ENCODE measurements at regions not wholly inside any gene's neighbourhood (a gene's known extent, or its start where the extent isn't known, plus 50 kb on each side); places are given as distances from the start of the nearest gene placed in this dataset.

- TF ChIP-seq, protein P1, sequence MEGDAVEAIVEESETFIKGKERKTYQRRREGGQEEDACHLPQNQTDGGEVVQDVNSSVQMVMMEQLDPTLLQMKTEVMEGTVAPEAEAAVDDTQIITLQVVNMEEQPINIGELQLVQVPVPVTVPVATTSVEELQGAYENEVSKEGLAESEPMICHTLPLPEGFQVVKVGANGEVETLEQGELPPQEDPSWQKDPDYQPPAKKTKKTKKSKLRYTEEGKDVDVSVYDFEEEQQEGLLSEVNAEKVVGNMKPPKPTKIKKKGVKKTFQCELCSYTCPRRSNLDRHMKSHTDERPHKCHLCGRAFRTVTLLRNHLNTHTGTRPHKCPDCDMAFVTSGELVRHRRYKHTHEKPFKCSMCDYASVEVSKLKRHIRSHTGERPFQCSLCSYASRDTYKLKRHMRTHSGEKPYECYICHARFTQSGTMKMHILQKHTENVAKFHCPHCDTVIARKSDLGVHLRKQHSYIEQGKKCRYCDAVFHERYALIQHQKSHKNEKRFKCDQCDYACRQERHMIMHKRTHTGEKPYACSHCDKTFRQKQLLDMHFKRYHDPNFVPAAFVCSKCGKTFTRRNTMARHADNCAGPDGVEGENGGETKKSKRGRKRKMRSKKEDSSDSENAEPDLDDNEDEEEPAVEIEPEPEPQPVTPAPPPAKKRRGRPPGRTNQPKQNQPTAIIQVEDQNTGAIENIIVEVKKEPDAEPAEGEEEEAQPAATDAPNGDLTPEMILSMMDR (IDR thresholded peaks at IDR 0.05) = no peak
- TF ChIP-seq ZFX (IDR thresholded peaks at IDR 0.05; ENCODE audit: borderline replicate concordance) = no peak
Measured at GRCh38 chrY:19321701-19322100, 422.8 kb downstream of the KDM5D start.
